Liver (tissue), 8 donors: ENCODE measurements at regions not wholly inside any gene's neighbourhood (a gene's known extent, or its start where the extent isn't known, plus 50 kb on each side); places are given as distances from the start of the nearest gene placed in this dataset.

Source experiments
- DNase-seq: peaks from one replicate; pipeline ENCODE4 v3.0.0-alpha.2; 2017; ENCODE audit warnings: low spot score
- H3K27ac ChIP-seq, 2 donors: one replicate each; pipeline ENCODE4 v1.7.0; 2013; ENCODE audit warnings: inconsistent platforms in 2 of 2, low read length in 2 of 2, control low read depth in 1 of 2, low read depth in 1 of 2, mild to moderate bottlenecking in 1 of 2
- H3K27me3 ChIP-seq, 4 donors: one replicate each; pipeline versions ENCODE4 v1.6.1 to v1.7.0; 2013; ENCODE audit warnings: low read length in 3 of 4, inconsistent platforms in 1 of 4, mild to moderate bottlenecking in 1 of 4, moderate library complexity in 1 of 4; ENCODE audit not compliant: control insufficient read depth in 4 of 4, insufficient read depth in 4 of 4
- H3K36me3 ChIP-seq, 4 donors: one replicate each; pipeline versions ENCODE4 v1.6.1 to v1.7.0; 2013; ENCODE audit warnings: low read length in 3 of 4, mild to moderate bottlenecking in 3 of 4, low read depth in 1 of 4, moderate library complexity in 1 of 4; ENCODE audit not compliant: control insufficient read depth in 4 of 4, insufficient read depth in 3 of 4
- H3K4me1 ChIP-seq, 4 donors: one replicate each; pipeline versions ENCODE4 v1.6.1 to v1.7.0; 2013; ENCODE audit warnings: low read length in 3 of 4, mild to moderate bottlenecking in 3 of 4, moderate library complexity in 1 of 4; ENCODE audit not compliant: control insufficient read depth in 4 of 4, insufficient read depth in 4 of 4
- H3K4me3 ChIP-seq, 3 donors: one replicate each; pipeline versions ENCODE4 v1.6.1 to v1.7.0; 2013; ENCODE audit warnings: low read length in 3 of 3, control low read depth in 1 of 3, low read depth in 1 of 3, mild to moderate bottlenecking in 1 of 3
- H3K9ac ChIP-seq, 2 donors: one replicate each; pipeline ENCODE4 v1.7.0; 2013; ENCODE audit warnings: low read length in 2 of 2, mild to moderate bottlenecking in 2 of 2, moderate library complexity in 2 of 2, control low read depth in 1 of 2, low read depth in 1 of 2
- H3K9me3 ChIP-seq, 4 donors: one replicate each; pipeline versions ENCODE4 v1.6.1 to v1.7.0; 2013; ENCODE audit warnings: low read length in 3 of 4; ENCODE audit not compliant: control insufficient read depth in 4 of 4
- EGR1 ChIP-seq, 2 donors: IDR thresholded peaks; 2 replicates each; pipeline ENCODE4 v1.6.1; 2016 to 2018; ENCODE audit warnings: antibody characterized with exemption in 2 of 2, low read depth in 2 of 2
- FOXA1 ChIP-seq: IDR thresholded peaks from 2 replicates; pipeline ENCODE4 v1.6.1; 2016; ENCODE audit warnings: antibody characterized with exemption
- FOXA2 ChIP-seq: IDR thresholded peaks from 2 replicates; pipeline ENCODE4 v1.6.1; 2016; ENCODE audit warnings: antibody characterized with exemption
- GABPA ChIP-seq, 2 donors: IDR thresholded peaks in 1 of 2; conservative IDR thresholded peaks in 1 of 2; 2 replicates each; pipeline ENCODE4 v1.6.1; 2016; ENCODE audit warnings: antibody characterized with exemption in 2 of 2, mild to moderate bottlenecking in 1 of 2, moderate library complexity in 1 of 2
- HNF4G ChIP-seq: IDR thresholded peaks from 2 replicates; pipeline ENCODE4 v1.6.1; 2016; ENCODE audit warnings: antibody characterized with exemption
- JUND ChIP-seq, 2 donors: IDR thresholded peaks; 2 replicates each; pipeline ENCODE4 v1.6.1; 2016; ENCODE audit warnings: antibody characterized with exemption in 2 of 2
- NR2F2 ChIP-seq: IDR thresholded peaks from 2 replicates; pipeline ENCODE4 v1.6.1; 2016; ENCODE audit warnings: antibody characterized with exemption
- RAD21 ChIP-seq, 2 donors: IDR thresholded peaks; 2 replicates each; pipeline ENCODE4 v1.6.1; 2016; ENCODE audit warnings: antibody characterized with exemption in 2 of 2, mild to moderate bottlenecking in 2 of 2
- RXRA ChIP-seq, 2 donors: IDR thresholded peaks; 2 replicates each; pipeline ENCODE4 v1.6.1; 2017 to 2018; ENCODE audit warnings: antibody characterized with exemption in 2 of 2, mild to moderate bottlenecking in 1 of 2
- SP1 ChIP-seq: IDR thresholded peaks from 2 replicates; pipeline ENCODE4 v1.6.1; 2018; ENCODE audit warnings: antibody characterized with exemption, mild to moderate bottlenecking
- YY1 ChIP-seq: IDR thresholded peaks from 2 replicates; pipeline ENCODE4 v1.6.1; 2016; ENCODE audit warnings: antibody characterized with exemption, mild to moderate bottlenecking
- WGBS: extraction: QIAGEN DNeasy Blood & Tissue Kit; methylation state at CpG from one replicate; pipeline ENCODE4 v1.1.7; 2013; 5-methylcytosine and 5-hydroxymethylcytosine counted together
- TF ChIP-seq, protein P1 (sequence below): IDR thresholded peaks from 2 replicates; pipeline ENCODE4 v1.6.1; 2016; ENCODE audit warnings: antibody characterized with exemption
- TF ChIP-seq, protein P2 (sequence below): IDR thresholded peaks from 2 replicates; pipeline ENCODE4 v1.6.1; 2016; ENCODE audit warnings: antibody characterized with exemption
- TF ChIP-seq, protein P3 (sequence below): IDR thresholded peaks from 2 replicates; pipeline ENCODE4 v1.6.1; 2016; ENCODE audit warnings: antibody characterized with exemption, mild to moderate bottlenecking
- TF ChIP-seq, protein P4 (sequence below): fragments of 150-350 bp; IDR thresholded peaks from 2 replicates; pipeline ENCODE4 v1.5.1; 2017; ENCODE audit warnings: improper control_type of control experiment, low read depth, low read length; ENCODE audit not compliant: missing input control
- donor health status: healthy.
- donor health status: healthy.
- donor health status: healthy.
- donor health status: healthy.
- donor health status: healthy.

DNA sequence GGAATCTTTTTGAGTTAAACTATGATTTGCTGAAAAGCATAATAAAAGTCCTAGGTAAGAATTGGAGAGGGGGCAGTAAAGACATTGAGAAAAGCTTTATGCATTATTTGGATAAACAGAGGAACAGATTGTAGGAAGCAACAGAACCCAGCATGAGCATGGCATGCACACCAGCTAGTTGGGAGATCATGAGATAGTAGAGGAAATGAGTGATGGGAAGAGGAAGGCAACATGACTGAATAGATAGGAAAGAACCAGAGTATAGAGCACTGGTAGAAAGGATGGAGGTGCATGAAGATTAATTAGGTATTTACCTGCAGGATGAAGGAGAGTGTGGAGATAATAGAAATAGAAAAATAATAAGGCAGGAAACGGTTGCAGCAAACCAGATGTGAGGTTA lies 248.5 kb upstream of the LMO3 start (continued):
- TF ChIP-seq SP1 (no peak), HNF4G (no peak), JUND (IDR thresholded peaks at IDR 0.05) (no peak)

DNA sequence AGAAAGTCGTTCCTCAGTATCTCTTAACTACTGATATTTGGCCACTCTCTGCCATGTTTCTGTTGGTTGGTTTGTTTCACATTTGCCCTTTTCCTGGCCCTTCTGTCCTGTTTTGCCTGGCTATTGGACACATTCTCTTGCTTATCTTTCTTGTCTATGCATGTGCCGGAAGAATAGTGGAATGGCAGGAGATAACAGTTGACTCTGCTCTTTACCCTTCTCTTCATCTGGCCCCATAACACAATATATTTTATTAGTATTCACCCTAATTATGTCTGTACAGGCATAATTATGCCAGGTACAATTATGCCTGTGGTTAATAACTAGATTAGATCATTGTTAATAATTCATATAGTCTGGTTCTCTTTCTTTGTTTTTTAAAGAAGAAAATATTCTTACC lies 243.5 kb upstream of the LMO3 start:
- no peaks in the 10 kb centered on the region for H3K9me3 ChIP-seq
- H3K27ac ChIP-seq, result no peak overlapping the region
- H3K9ac ChIP-seq, result no peak overlapping the region
- WGBS, result 62% methylated on average over 2 of the region's 2 CpGs
- no peaks in the 10 kb centered on the region for H3K36me3 ChIP-seq
- H3K4me1 ChIP-seq, result no peaks in the 10 kb centered on the region
- DNase-seq, result no peak
- H3K27me3 ChIP-seq, result no peaks in the 10 kb centered on the region
- no peak overlapping the region for H3K4me3 ChIP-seq
- no peak for TF ChIP-seq HNF4G
- TF ChIP-seq EGR1 (IDR thresholded peaks at IDR 0.05; ENCODE audit: low read depth in 2 of 2), result no peak
- TF ChIP-seq, protein P1, sequence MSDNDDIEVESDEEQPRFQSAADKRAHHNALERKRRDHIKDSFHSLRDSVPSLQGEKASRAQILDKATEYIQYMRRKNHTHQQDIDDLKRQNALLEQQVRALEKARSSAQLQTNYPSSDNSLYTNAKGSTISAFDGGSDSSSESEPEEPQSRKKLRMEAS, result no peak
- TF ChIP-seq, protein P2, sequence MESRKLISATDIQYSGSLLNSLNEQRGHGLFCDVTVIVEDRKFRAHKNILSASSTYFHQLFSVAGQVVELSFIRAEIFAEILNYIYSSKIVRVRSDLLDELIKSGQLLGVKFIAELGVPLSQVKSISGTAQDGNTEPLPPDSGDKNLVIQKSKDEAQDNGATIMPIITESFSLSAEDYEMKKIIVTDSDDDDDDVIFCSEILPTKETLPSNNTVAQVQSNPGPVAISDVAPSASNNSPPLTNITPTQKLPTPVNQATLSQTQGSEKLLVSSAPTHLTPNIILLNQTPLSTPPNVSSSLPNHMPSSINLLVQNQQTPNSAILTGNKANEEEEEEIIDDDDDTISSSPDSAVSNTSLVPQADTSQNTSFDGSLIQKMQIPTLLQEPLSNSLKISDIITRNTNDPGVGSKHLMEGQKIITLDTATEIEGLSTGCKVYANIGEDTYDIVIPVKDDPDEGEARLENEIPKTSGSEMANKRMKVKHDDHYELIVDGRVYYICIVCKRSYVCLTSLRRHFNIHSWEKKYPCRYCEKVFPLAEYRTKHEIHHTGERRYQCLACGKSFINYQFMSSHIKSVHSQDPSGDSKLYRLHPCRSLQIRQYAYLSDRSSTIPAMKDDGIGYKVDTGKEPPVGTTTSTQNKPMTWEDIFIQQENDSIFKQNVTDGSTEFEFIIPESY, result no peak
- no peak for TF ChIP-seq SP1
- TF ChIP-seq YY1, result no peak
- TF ChIP-seq JUND (IDR thresholded peaks at IDR 0.05), result no peak
- TF ChIP-seq, protein P3, sequence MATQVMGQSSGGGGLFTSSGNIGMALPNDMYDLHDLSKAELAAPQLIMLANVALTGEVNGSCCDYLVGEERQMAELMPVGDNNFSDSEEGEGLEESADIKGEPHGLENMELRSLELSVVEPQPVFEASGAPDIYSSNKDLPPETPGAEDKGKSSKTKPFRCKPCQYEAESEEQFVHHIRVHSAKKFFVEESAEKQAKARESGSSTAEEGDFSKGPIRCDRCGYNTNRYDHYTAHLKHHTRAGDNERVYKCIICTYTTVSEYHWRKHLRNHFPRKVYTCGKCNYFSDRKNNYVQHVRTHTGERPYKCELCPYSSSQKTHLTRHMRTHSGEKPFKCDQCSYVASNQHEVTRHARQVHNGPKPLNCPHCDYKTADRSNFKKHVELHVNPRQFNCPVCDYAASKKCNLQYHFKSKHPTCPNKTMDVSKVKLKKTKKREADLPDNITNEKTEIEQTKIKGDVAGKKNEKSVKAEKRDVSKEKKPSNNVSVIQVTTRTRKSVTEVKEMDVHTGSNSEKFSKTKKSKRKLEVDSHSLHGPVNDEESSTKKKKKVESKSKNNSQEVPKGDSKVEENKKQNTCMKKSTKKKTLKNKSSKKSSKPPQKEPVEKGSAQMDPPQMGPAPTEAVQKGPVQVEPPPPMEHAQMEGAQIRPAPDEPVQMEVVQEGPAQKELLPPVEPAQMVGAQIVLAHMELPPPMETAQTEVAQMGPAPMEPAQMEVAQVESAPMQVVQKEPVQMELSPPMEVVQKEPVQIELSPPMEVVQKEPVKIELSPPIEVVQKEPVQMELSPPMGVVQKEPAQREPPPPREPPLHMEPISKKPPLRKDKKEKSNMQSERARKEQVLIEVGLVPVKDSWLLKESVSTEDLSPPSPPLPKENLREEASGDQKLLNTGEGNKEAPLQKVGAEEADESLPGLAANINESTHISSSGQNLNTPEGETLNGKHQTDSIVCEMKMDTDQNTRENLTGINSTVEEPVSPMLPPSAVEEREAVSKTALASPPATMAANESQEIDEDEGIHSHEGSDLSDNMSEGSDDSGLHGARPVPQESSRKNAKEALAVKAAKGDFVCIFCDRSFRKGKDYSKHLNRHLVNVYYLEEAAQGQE, result no peak
- TF ChIP-seq, protein P4, sequence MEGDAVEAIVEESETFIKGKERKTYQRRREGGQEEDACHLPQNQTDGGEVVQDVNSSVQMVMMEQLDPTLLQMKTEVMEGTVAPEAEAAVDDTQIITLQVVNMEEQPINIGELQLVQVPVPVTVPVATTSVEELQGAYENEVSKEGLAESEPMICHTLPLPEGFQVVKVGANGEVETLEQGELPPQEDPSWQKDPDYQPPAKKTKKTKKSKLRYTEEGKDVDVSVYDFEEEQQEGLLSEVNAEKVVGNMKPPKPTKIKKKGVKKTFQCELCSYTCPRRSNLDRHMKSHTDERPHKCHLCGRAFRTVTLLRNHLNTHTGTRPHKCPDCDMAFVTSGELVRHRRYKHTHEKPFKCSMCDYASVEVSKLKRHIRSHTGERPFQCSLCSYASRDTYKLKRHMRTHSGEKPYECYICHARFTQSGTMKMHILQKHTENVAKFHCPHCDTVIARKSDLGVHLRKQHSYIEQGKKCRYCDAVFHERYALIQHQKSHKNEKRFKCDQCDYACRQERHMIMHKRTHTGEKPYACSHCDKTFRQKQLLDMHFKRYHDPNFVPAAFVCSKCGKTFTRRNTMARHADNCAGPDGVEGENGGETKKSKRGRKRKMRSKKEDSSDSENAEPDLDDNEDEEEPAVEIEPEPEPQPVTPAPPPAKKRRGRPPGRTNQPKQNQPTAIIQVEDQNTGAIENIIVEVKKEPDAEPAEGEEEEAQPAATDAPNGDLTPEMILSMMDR, result no peak
- TF ChIP-seq RAD21 (IDR thresholded peaks at IDR 0.05), result no peak
- no peak for TF ChIP-seq NR2F2
- no peak for TF ChIP-seq GABPA (IDR thresholded peaks at IDR 0.05 in 1 of 2, conservative IDR thresholded peaks at IDR 0.05 in 1 of 2)
- no peak for TF ChIP-seq RXRA (IDR thresholded peaks at IDR 0.05)
- no peak for TF ChIP-seq FOXA2

DNA sequence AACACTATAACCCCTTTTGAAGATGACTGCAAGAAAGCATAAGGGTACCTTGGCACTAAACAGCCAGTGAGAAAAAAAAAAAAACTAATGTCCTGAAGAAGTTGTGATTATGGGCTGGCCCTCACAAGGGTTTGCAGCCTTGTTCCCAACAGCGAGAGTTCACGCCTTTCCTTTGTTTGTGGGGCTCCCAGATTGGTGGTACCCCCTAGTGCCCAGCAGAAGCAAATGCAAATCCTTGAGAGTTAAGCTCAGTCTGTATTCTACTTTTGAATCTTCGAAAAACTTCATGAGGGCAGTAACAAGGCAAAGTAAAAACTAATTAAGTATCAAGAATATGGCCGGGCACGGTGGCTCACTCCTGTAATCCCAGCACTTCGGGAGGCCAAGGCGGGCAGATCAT lies 238.9 kb upstream of the LMO3 start:
- H3K4me1 ChIP-seq, result no peaks in the 10 kb centered on the region
- no peaks in the 10 kb centered on the region for H3K9me3 ChIP-seq
- TF ChIP-seq RAD21 (IDR thresholded peaks at IDR 0.05), result peak in 1 of 2 donors; percentile 10
- TF ChIP-seq FOXA1, result no peak
- H3K27me3 ChIP-seq, result no peaks in the 10 kb centered on the region
- H3K36me3 ChIP-seq, result no peaks in the 10 kb centered on the region
- WGBS, result 84% methylated on average over 7 of the region's 7 CpGs
- H3K4me3 ChIP-seq, result no peak overlapping the region
- H3K9ac ChIP-seq, result no peak overlapping the region
- H3K27ac ChIP-seq, result no peak overlapping the region
- no peak for DNase-seq
